ENCODE measurements at regions not wholly inside any gene's neighbourhood (a gene's known extent, or its start where the extent isn't known, plus 50 kb on each side); places are given as distances from the start of the nearest gene placed in this dataset.

DNA sequence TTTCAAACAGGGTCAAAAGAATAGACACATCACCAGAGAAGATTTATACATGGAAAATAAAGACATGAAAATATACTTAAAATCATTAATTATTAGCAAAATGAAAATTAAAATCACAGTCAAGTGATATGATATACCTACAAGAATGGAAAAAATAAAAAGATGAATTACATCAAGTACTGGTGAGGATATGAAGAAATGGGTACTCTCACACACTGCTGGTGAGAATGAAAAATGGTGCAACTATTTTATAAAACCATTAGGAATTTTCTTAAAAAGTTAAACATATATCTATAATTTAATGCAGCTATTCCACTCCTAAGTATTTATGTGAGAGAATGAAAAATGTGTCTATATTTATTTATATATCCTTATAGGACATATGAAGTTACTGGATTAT is 136.3 kb upstream of the GRIK2 start (continued):
- TF ChIP-seq, protein P1, sequence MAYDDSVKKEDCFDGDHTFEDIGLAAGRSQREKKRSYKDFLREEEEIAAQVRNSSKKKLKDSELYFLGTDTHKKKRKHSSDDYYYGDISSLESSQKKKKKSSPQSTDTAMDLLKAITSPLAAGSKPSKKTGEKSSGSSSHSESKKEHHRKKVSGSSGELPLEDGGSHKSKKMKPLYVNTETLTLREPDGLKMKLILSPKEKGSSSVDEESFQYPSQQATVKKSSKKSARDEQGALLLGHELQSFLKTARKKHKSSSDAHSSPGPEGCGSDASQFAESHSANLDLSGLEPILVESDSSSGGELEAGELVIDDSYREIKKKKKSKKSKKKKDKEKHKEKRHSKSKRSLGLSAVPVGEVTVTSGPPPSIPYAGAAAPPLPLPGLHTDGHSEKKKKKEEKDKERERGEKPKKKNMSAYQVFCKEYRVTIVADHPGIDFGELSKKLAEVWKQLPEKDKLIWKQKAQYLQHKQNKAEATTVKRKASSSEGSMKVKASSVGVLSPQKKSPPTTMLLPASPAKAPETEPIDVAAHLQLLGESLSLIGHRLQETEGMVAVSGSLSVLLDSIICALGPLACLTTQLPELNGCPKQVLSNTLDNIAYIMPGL (CRISPR knock-in tag; IDR thresholded peaks at IDR 0.05) = no peak

- ChIA-PET POLR2A (no interaction called here), CTCF (no interaction called here)
- ATAC-seq (no peak), DNase-seq (ENCODE audit: low spot score) (no peak)
- no peak overlapping the region for H3K27ac Mint-ChIP-seq
- TF ChIP-seq CREB1 (CRISPR knock-in tag; IDR thresholded peaks at IDR 0.05) (no peak), CTCF (IDR thresholded peaks at IDR 0.05) (no peak), ZNF317 (CRISPR knock-in tag; IDR thresholded peaks at IDR 0.05; ENCODE audit: borderline replicate concordance, low read depth) (no peak), USF1 (CRISPR knock-in tag; IDR thresholded peaks at IDR 0.05) (no peak), SOX15 (CRISPR knock-in tag; IDR thresholded peaks at IDR 0.05) (no peak), ZSCAN18 (CRISPR knock-in tag; IDR thresholded peaks at IDR 0.05) (no peak), ATF3 (CRISPR knock-in tag; conservative IDR thresholded peaks at IDR 0.05) (no peak), ESRRA (CRISPR knock-in tag; IDR thresholded peaks at IDR 0.05; ENCODE audit: borderline replicate concordance) (no peak), ZNF396 (CRISPR knock-in tag; IDR thresholded peaks at IDR 0.05; ENCODE audit: borderline replicate concordance) (no peak)
- TF ChIP-seq, protein P2, sequence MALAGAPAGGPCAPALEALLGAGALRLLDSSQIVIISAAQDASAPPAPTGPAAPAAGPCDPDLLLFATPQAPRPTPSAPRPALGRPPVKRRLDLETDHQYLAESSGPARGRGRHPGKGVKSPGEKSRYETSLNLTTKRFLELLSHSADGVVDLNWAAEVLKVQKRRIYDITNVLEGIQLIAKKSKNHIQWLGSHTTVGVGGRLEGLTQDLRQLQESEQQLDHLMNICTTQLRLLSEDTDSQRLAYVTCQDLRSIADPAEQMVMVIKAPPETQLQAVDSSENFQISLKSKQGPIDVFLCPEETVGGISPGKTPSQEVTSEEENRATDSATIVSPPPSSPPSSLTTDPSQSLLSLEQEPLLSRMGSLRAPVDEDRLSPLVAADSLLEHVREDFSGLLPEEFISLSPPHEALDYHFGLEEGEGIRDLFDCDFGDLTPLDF (CRISPR knock-in tag; IDR thresholded peaks at IDR 0.05) = no peak
- H3K4me3 Mint-ChIP-seq = no peak overlapping the region
- no peaks in the 10 kb centered on the region for H3K4me1 Mint-ChIP-seq
- H3K9me3 Mint-ChIP-seq = peaks cover 36% of the 10 kb centered on the region
- H3K27me3 Mint-ChIP-seq (ENCODE audit: low read depth) = no peaks in the 10 kb centered on the region
- peaks cover 16% of the 10 kb centered on the region for H3K36me3 Mint-ChIP-seq
These were observed 134.0 kb upstream of the GRIK2 start for GRCh38 chr6:101259505-101259904.

DNA sequence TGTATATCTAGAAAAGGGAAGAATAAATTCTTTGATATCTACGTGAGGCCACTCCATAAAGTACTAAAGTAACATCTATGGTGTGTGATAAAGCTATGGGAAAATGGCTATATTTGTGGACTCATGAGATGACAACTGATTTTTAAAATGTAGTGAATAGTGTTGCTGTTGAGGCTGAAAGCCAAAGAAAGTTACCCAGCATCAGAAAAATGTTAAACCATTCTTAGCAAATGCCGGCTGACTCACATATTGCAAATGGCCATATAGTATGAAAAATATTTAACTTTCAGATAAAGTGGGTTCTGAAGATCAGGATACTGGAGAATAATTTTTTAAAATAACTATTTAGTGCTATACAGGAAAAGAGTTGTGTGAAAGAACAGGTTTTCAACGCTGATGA is 129.9 kb upstream of the GRIK2 start:
- no peak for DNase-seq (ENCODE audit: low spot score)
- Mint-ChIP-seq H3K27me3 (ENCODE audit: low read depth) (no peaks in the 10 kb centered on the region), H3K36me3 (peaks cover 1% of the 10 kb centered on the region; the same call in 1 of the 2 replicates), H3K4me3 (no peak overlapping the region), H3K27ac (no peak overlapping the region), H3K4me1 (no peaks in the 10 kb centered on the region), H3K9me3 (peaks cover 15% of the 10 kb centered on the region)
- ChIA-PET POLR2A (no interaction called here), CTCF (no interaction called here)
- no peak for ATAC-seq
- TF ChIP-seq, protein P3, sequence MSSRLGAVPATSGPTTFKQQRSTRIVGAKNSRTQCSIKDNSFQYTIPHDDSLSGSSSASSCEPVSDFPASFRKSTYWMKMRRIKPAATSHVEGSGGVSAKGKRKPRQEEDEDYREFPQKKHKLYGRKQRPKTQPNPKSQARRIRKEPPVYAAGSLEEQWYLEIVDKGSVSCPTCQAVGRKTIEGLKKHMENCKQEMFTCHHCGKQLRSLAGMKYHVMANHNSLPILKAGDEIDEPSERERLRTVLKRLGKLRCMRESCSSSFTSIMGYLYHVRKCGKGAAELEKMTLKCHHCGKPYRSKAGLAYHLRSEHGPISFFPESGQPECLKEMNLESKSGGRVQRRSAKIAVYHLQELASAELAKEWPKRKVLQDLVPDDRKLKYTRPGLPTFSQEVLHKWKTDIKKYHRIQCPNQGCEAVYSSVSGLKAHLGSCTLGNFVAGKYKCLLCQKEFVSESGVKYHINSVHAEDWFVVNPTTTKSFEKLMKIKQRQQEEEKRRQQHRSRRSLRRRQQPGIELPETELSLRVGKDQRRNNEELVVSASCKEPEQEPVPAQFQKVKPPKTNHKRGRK (CRISPR knock-in tag; IDR thresholded peaks at IDR 0.05; ENCODE audit: borderline replicate concordance) = no peak
- no peak for TF ChIP-seq FOXP1 (CRISPR knock-in tag; IDR thresholded peaks at IDR 0.05; ENCODE audit: borderline replicate concordance)
- no peak for TF ChIP-seq ZNF671 (CRISPR knock-in tag; IDR thresholded peaks at IDR 0.05)

All from WTC11 (cell line).